Suppressor macrophage treated with lipopolysaccharide for 4 hours (primary cell): ENCODE measurements at regions not wholly inside any gene's neighbourhood (a gene's known extent, or its start where the extent isn't known, plus 50 kb on each side); places are given as distances from the start of the nearest gene placed in this dataset.

Source experiments
- DNase-seq: peaks from one replicate; pipeline ENCODE4 v3.0.0-alpha.2; 2020

- no peak for DNase-seq
These were observed 306.6 kb upstream of the SOX5 start for GRCh38 chr12:24255920-24256665.

- no peak for DNase-seq
These were observed 303.1 kb upstream of the SOX5 start for GRCh38 chr12:24252602-24253001.

- no peak for DNase-seq
These were observed 297.5 kb upstream of the SOX5 start for GRCh38 chr12:24246934-24247333.

GRCh38 chr12:24246376-24246775, 296.9 kb upstream of the SOX5 start:
- no peak for DNase-seq

- DNase-seq: no peak
These were observed 295.3 kb upstream of the SOX5 start for GRCh38 chr12:24244801-24245200.

- no peak for DNase-seq
These were observed 294.8 kb upstream of the SOX5 start for GRCh38 chr12:24244231-24244630.

GRCh38 chr12:24240707-24241106, 291.2 kb upstream of the SOX5 start:
- DNase-seq: no peak

- no peak for DNase-seq
These were observed 284.2 kb upstream of the SOX5 start for GRCh38 chr12:24233519-24234246.

- no peak for DNase-seq
These were observed 283.1 kb upstream of the SOX5 start for GRCh38 chr12:24232531-24232930.

- DNase-seq: no peak
These were observed 281.8 kb upstream of the SOX5 start for GRCh38 chr12:24231298-24231697.

- DNase-seq: no peak
These were observed 280.7 kb upstream of the SOX5 start for GRCh38 chr12:24230061-24230701.

GRCh38 chr12:24229031-24229700, 279.7 kb upstream of the SOX5 start:
- DNase-seq: no peak

GRCh38 chr12:24228371-24228770, 278.9 kb upstream of the SOX5 start:
- DNase-seq: no peak

- peak; percentile 33 for DNase-seq
These were observed 278.1 kb upstream of the SOX5 start for GRCh38 chr12:24227551-24227950.

GRCh38 chr12:24226745-24227350, 277.4 kb upstream of the SOX5 start:
- peak; percentile 66 for DNase-seq

GRCh38 chr12:24224401-24224800, 274.9 kb upstream of the SOX5 start:
- no peak for DNase-seq

- DNase-seq: no peak
These were observed 274.5 kb upstream of the SOX5 start for GRCh38 chr12:24223926-24224325.

GRCh38 chr12:24222968-24223367, 273.5 kb upstream of the SOX5 start:
- peak; percentile 31 for DNase-seq

GRCh38 chr12:24212496-24212895, 263.0 kb upstream of the SOX5 start:
- DNase-seq: no peak

- no peak for DNase-seq
These were observed 257.2 kb upstream of the SOX5 start for GRCh38 chr12:24206621-24207020.

- DNase-seq: no peak
These were observed 251.9 kb upstream of the SOX5 start for GRCh38 chr12:24201258-24201970.

GRCh38 chr12:24200010-24200409, 250.5 kb upstream of the SOX5 start:
- DNase-seq: no peak
